Thoracic aorta (tissue), 2 donors: ENCODE measurements at regions not wholly inside any gene's neighbourhood (a gene's known extent, or its start where the extent isn't known, plus 50 kb on each side); places are given as distances from the start of the nearest gene placed in this dataset.

Source experiments
- ATAC-seq: fragments of 150-250 bp; one replicate; pipeline ENCODE4 v1.8.0; 2017; ENCODE audit warnings: low read depth; ENCODE audit not compliant: insufficient number of reproducible peaks, low FRiP score
- DNase-seq: peaks from one replicate; pipeline ENCODE4 v3.0.0-alpha.2; 2020; ENCODE audit warnings: low spot score
- H3K27ac ChIP-seq, 2 donors: fragments of 200-600 bp; sonication (generic); 1 replicate in 1 of 2; 2 replicates in 1 of 2; pipeline ENCODE4 v1.5.1; 2016; ENCODE audit warnings: mild to moderate bottlenecking in 2 of 2, moderate library complexity in 2 of 2
- H3K27me3 ChIP-seq: fragments of 200-600 bp; sonication (generic); replicated peaks from 2 replicates; pipeline ENCODE4 v1.6.0; 2016; ENCODE audit warnings: mild to moderate bottlenecking; ENCODE audit not compliant: insufficient read depth
- H3K36me3 ChIP-seq: fragments of 200-600 bp; sonication (generic); one replicate; pipeline ENCODE4 v1.5.1; 2016
- H3K4me1 ChIP-seq, 2 donors: fragments of 200-600 bp; sonication (generic); 1 replicate in 1 of 2; 2 replicates in 1 of 2; pipeline versions ENCODE4 v1.5.1 to v1.6.0; 2016; ENCODE audit warnings: low read depth in 2 of 2, mild to moderate bottlenecking in 1 of 2; ENCODE audit not compliant: control insufficient read depth in 1 of 2
- H3K4me3 ChIP-seq: fragments of 200-600 bp; sonication (generic); 2 replicates; pipeline ENCODE4 v1.5.1; 2016; ENCODE audit warnings: mild to moderate bottlenecking
- H3K9me3 ChIP-seq: fragments of 200-600 bp; sonication (generic); 2 replicates; pipeline ENCODE4 v1.5.1; 2016
- CTCF ChIP-seq: fragments of 200-600 bp; sonication (generic); IDR thresholded peaks from one replicate; pipeline ENCODE4 v1.5.1; 2019; ENCODE audit warnings: antibody characterized with exemption

GRCh38 chr2:55101466-55101865 is 51.2 kb upstream of the RTN4 start:
- ATAC-seq (no peak), DNase-seq (no peak)
- peaks cover 40 to 58% of the 10 kb centered on the region in 2 donors for H3K4me1 ChIP-seq
- no peak for TF ChIP-seq CTCF
- peak overlapping the region; percentile 88 to 91 for H3K27ac ChIP-seq
- no peaks in the 10 kb centered on the region for H3K27me3 ChIP-seq
- peak overlapping the region; percentile 31 for H3K4me3 ChIP-seq
- no peaks in the 10 kb centered on the region for H3K9me3 ChIP-seq
- H3K36me3 ChIP-seq: no peaks in the 10 kb centered on the region

- Histone ChIP-seq H3K9me3 (no peaks in the 10 kb centered on the region), H3K4me3 (peak overlapping the region; percentile 45), H3K27me3 (no peaks in the 10 kb centered on the region), H3K36me3 (no peaks in the 10 kb centered on the region), H3K27ac (peak overlapping the region; percentile 88 to 91), H3K4me1 (peaks cover 41 to 68% of the 10 kb centered on the region in 2 donors)
- no peak for TF ChIP-seq CTCF
- DNase-seq: no peak
- ATAC-seq: peak; percentile 79
Observed at GRCh38 chr2:55099878-55100820, 49.9 kb upstream of the RTN4 start.
